HG03103 (cell line): ENCODE measurements at regions not wholly inside any gene's neighbourhood (a gene's known extent, or its start where the extent isn't known, plus 50 kb on each side); places are given as distances from the start of the nearest gene placed in this dataset.
"Not testable (repeated sequence)": the region's sequence is repeated elsewhere in the genome, so short reads cannot be mapped to it uniquely, and the experiment has no call there.

Experiments
- ATAC-seq: cut with Tn5 transposase; IDR thresholded peaks from one replicate; pipeline ENCODE4 v1.9.1; 2021; ENCODE audit warnings: low read depth; ENCODE audit not compliant: unreplicated experiment

GRCh38 chr7:8314566-8314965 lies 52.6 kb upstream of the ICA1 start:
- ATAC-seq = no peak

GRCh38 chr7:8319115-8319514 lies 57.1 kb upstream of the ICA1 start:
- ATAC-seq = no peak

GRCh38 chr7:8320174-8320573 lies 58.2 kb upstream of the ICA1 start:
- no peak for ATAC-seq

- ATAC-seq = no peak
Observed at GRCh38 chr7:8321312-8321711, 59.3 kb upstream of the ICA1 start.

GRCh38 chr7:8322667-8323066 lies 60.7 kb upstream of the ICA1 start:
- ATAC-seq = no peak

GRCh38 chr7:8325067-8325466 lies 63.1 kb upstream of the ICA1 start:
- ATAC-seq = no peak

GRCh38 chr7:8327199-8327598 lies 65.2 kb upstream of the ICA1 start:
- no peak for ATAC-seq

- no peak for ATAC-seq
Observed at GRCh38 chr7:8338206-8338605, 76.2 kb upstream of the ICA1 start.

GRCh38 chr7:8343556-8343955 lies 81.6 kb upstream of the ICA1 start:
- no peak for ATAC-seq

GRCh38 chr7:8347395-8347794 lies 85.4 kb upstream of the ICA1 start:
- ATAC-seq = not testable (repeated sequence)

- not testable (repeated sequence) for ATAC-seq
Observed at GRCh38 chr7:8351654-8352053, 81.8 kb upstream of the NXPH1 start.

- ATAC-seq = no peak
Observed at GRCh38 chr7:8353991-8354390, 79.4 kb upstream of the NXPH1 start.

GRCh38 chr7:8354503-8354902 lies 78.9 kb upstream of the NXPH1 start:
- ATAC-seq = no peak

- ATAC-seq = no peak
Observed at GRCh38 chr7:8356071-8356470, 77.3 kb upstream of the NXPH1 start.

- no peak for ATAC-seq
Observed at GRCh38 chr7:8357536-8357935, 75.9 kb upstream of the NXPH1 start.

GRCh38 chr7:8360564-8361153 lies 72.8 kb upstream of the NXPH1 start:
- ATAC-seq = no peak

- no peak for ATAC-seq
Observed at GRCh38 chr7:8362723-8363369, 70.6 kb upstream of the NXPH1 start.

GRCh38 chr7:8363407-8364015 lies 69.9 kb upstream of the NXPH1 start:
- no peak for ATAC-seq

- ATAC-seq = peak; percentile 49
Observed at GRCh38 chr7:8365499-8366110, 67.8 kb upstream of the NXPH1 start.

GRCh38 chr7:8368007-8368406 lies 65.4 kb upstream of the NXPH1 start:
- ATAC-seq = not testable (repeated sequence)

GRCh38 chr7:8371742-8372141 lies 61.7 kb upstream of the NXPH1 start:
- ATAC-seq = no peak

- ATAC-seq = no peak
Observed at GRCh38 chr7:8373851-8374250, 59.6 kb upstream of the NXPH1 start.
